H9 (cell line): ENCODE measurements at regions not wholly inside any gene's neighbourhood (a gene's known extent, or its start where the extent isn't known, plus 50 kb on each side); places are given as distances from the start of the nearest gene placed in this dataset.
"Not testable (repeated sequence)": the region's sequence is repeated elsewhere in the genome, so short reads cannot be mapped to it uniquely, and the experiment has no call there.

Experiments
- DNase-seq: peaks from one replicate; pipeline ENCODE4 v3.0.0-alpha.2; 2017
- H2AFZ ChIP-seq: one replicate; pipeline ENCODE4 v1.6.1; 2013; ENCODE audit warnings: mild to moderate bottlenecking, low read length, control low read depth, moderate library complexity
- H2AK5ac ChIP-seq: 2 replicates; pipeline ENCODE4 v1.6.1; 2013; ENCODE audit warnings: low read length, control low read depth, mixed read lengths; ENCODE audit not compliant: insufficient read length
- H2BK120ac ChIP-seq: one replicate; pipeline ENCODE4 v1.6.1; 2013; ENCODE audit warnings: low read depth, mild to moderate bottlenecking, low read length, control low read depth, inconsistent platforms; ENCODE audit not compliant: poor library complexity, severe bottlenecking
- H2BK12ac ChIP-seq: 2 replicates; pipeline ENCODE4 v1.6.1; 2013; ENCODE audit warnings: low read length, control low read depth, mixed read lengths, low read depth; ENCODE audit not compliant: insufficient read length
- H2BK15ac ChIP-seq: 2 replicates; pipeline ENCODE4 v1.6.1; 2013; ENCODE audit warnings: low read depth, low read length, control low read depth
- H2BK20ac ChIP-seq: one replicate; pipeline ENCODE4 v1.6.1; 2013; ENCODE audit warnings: low read depth, mild to moderate bottlenecking, low read length, control low read depth, inconsistent platforms; ENCODE audit not compliant: poor library complexity, severe bottlenecking
- H2BK5ac ChIP-seq: 2 replicates; pipeline ENCODE4 v1.6.1; 2013; ENCODE audit warnings: low read length, control low read depth, mixed read lengths; ENCODE audit not compliant: insufficient read length
- H3K14ac ChIP-seq: 2 replicates; pipeline ENCODE4 v1.6.1; 2013; ENCODE audit warnings: low read length, control low read depth; ENCODE audit not compliant: insufficient read depth
- H3K18ac ChIP-seq: 2 replicates; pipeline ENCODE4 v1.6.1; 2013; ENCODE audit warnings: low read depth, mild to moderate bottlenecking, mixed read lengths, low read length, control low read depth; ENCODE audit not compliant: insufficient read length
- H3K23ac ChIP-seq: 2 replicates; pipeline ENCODE4 v1.6.1; 2013; ENCODE audit warnings: low read length, control low read depth, mixed read lengths, low read depth; ENCODE audit not compliant: insufficient read length
- H3K23me2 ChIP-seq: 2 replicates; pipeline ENCODE4 v1.6.1; 2013; ENCODE audit warnings: low read depth, mild to moderate bottlenecking, mixed read lengths, low read length, control low read depth; ENCODE audit not compliant: insufficient read length, poor library complexity, severe bottlenecking
- H3K27ac ChIP-seq: 2 replicates; pipeline ENCODE4 v1.5.1; 2013; ENCODE audit warnings: low read length, control low read depth, mixed read lengths, low read depth; ENCODE audit not compliant: insufficient read length
- H3K27me3 ChIP-seq: 2 replicates; pipeline ENCODE4 v1.6.1; 2013; ENCODE audit warnings: low read length, control low read depth, inconsistent platforms; ENCODE audit not compliant: insufficient read depth
- H3K4ac ChIP-seq: 2 replicates; pipeline ENCODE4 v1.6.1; 2013; ENCODE audit warnings: low read depth, mild to moderate bottlenecking, control low read depth, inconsistent platforms, low read length, moderate library complexity
- H3K4me1 ChIP-seq: 2 replicates; pipeline ENCODE4 v1.6.1; 2013; ENCODE audit warnings: low read length, control low read depth, inconsistent platforms; ENCODE audit not compliant: insufficient read depth
- H3K4me2 ChIP-seq: 2 replicates; pipeline ENCODE4 v1.6.1; 2013; ENCODE audit warnings: low read length, control low read depth, mixed read lengths; ENCODE audit not compliant: insufficient read length, insufficient read depth
- H3K56ac ChIP-seq: 2 replicates; pipeline ENCODE4 v1.6.1; 2013; ENCODE audit warnings: low read depth, mild to moderate bottlenecking, mixed read lengths, low read length, control low read depth; ENCODE audit not compliant: insufficient read length
- H3K79me1 ChIP-seq: 2 replicates; pipeline ENCODE4 v1.6.1; 2013; ENCODE audit warnings: low read depth, mild to moderate bottlenecking, moderate library complexity, low read length, control low read depth, inconsistent platforms; ENCODE audit not compliant: insufficient read depth, poor library complexity, severe bottlenecking
- H3K79me2 ChIP-seq: 2 replicates; pipeline ENCODE4 v1.6.1; 2013; ENCODE audit warnings: low read length, control low read depth, inconsistent platforms; ENCODE audit not compliant: insufficient read depth
- H3K9ac ChIP-seq: 2 replicates; pipeline ENCODE4 v1.6.1; 2013; ENCODE audit warnings: low read length, control low read depth, mixed read lengths; ENCODE audit not compliant: insufficient read length; ENCODE audit errors: extremely low read depth
- H3K9me3 ChIP-seq: one replicate; pipeline ENCODE4 v1.6.1; 2013; ENCODE audit warnings: low read depth, low read length, inconsistent platforms; ENCODE audit not compliant: control insufficient read depth
- H3T11ph ChIP-seq: one replicate; pipeline ENCODE4 v1.6.1; 2013; ENCODE audit warnings: mild to moderate bottlenecking, low read length, control low read depth, inconsistent platforms
- H4K20me1 ChIP-seq: one replicate; pipeline ENCODE4 v1.6.1; 2013; ENCODE audit not compliant: control insufficient read depth, insufficient read length, insufficient read depth
- H4K5ac ChIP-seq: 2 replicates; pipeline ENCODE4 v1.6.1; 2013; ENCODE audit warnings: low read depth, mild to moderate bottlenecking, mixed read lengths, low read length, control low read depth; ENCODE audit not compliant: insufficient read length
- H4K8ac ChIP-seq: replicated peaks from 2 replicates; pipeline ENCODE4 v1.6.1; 2013; ENCODE audit warnings: low read length, control low read depth, mixed read lengths, low read depth; ENCODE audit not compliant: insufficient read length
- H4K91ac ChIP-seq: 2 replicates; pipeline ENCODE4 v1.6.1; 2013; ENCODE audit warnings: low read depth, mild to moderate bottlenecking, moderate library complexity, mixed read lengths, low read length, control low read depth; ENCODE audit not compliant: insufficient read length
- H3K27ac Mint-ChIP-seq, 3 experiments: 2 replicates in 2 of 3; 3 replicates in 1 of 3; pipeline ENCODE4 v1.8.0; 2020 to 2021; ENCODE audit warnings: mixed read lengths in 3 of 3, mild to moderate bottlenecking in 1 of 3, moderate library complexity in 1 of 3
- H3K27me3 Mint-ChIP-seq: 2 replicates; pipeline ENCODE4 v1.8.0; 2021; ENCODE audit warnings: low read depth, mild to moderate bottlenecking, moderate library complexity, mixed read lengths
- H3K36me3 Mint-ChIP-seq, 3 experiments: 2 replicates in 2 of 3; 3 replicates in 1 of 3; pipeline ENCODE4 v1.8.0; 2020 to 2021; ENCODE audit warnings: low read depth in 3 of 3, mixed read lengths in 3 of 3; ENCODE audit not compliant: insufficient read depth in 1 of 3
- H3K4me1 Mint-ChIP-seq, 2 experiments: 2 replicates each; pipeline ENCODE4 v1.8.0; 2020; ENCODE audit warnings: mixed read lengths in 2 of 2
- H3K4me3 Mint-ChIP-seq, 2 experiments: 2 replicates in 1 of 2; 3 replicates in 1 of 2; pipeline ENCODE4 v1.8.0; 2020 to 2021; ENCODE audit warnings: mild to moderate bottlenecking in 2 of 2, mixed read lengths in 2 of 2, moderate library complexity in 1 of 2
- H3K9me3 Mint-ChIP-seq, 2 experiments: 2 replicates in 1 of 2; 3 replicates in 1 of 2; pipeline ENCODE4 v1.8.0; 2020; ENCODE audit warnings: mild to moderate bottlenecking in 2 of 2, mixed read lengths in 2 of 2, moderate library complexity in 1 of 2
- CTCF ChIP-seq: fragments of 200-600 bp; sonication (generic); conservative IDR thresholded peaks from 3 replicates; pipeline ENCODE4 v1.8.0; 2021; ENCODE audit warnings: antibody characterized with exemption, mild to moderate bottlenecking
- WGBS: extraction: QIAGEN DNeasy Blood & Tissue Kit; methylation state at CpG from one replicate; pipeline ENCODE4 v1.1.7; 2013; ENCODE audit warnings: missing lambda C conversion rate, low lambda C conversion rate, mixed read lengths; ENCODE audit not compliant: insufficient read length; ENCODE audit errors: extremely low coverage; 5-methylcytosine and 5-hydroxymethylcytosine counted together

- Histone ChIP-seq H2BK12ac (no peak overlapping the region), H2BK5ac (no peak overlapping the region), H3K79me1 (no peaks in the 10 kb centered on the region), H2BK15ac (no peak overlapping the region), H4K8ac (no peak overlapping the region), H4K20me1 (no peaks in the 10 kb centered on the region), H3K27me3 (no peaks in the 10 kb centered on the region), H3K14ac (no peak overlapping the region), H3T11ph (no peak overlapping the region), H3K56ac (no peak overlapping the region), H3K23me2 (no peaks in the 10 kb centered on the region), H3K4me1 (no peaks in the 10 kb centered on the region; the same call in 1 of the 2 replicates), H3K27ac (no peak overlapping the region), H3K79me2 (no peaks in the 10 kb centered on the region), H3K4me2 (no peak overlapping the region), H3K4ac (no peak overlapping the region), H2BK120ac (no peak overlapping the region), H4K91ac (no peak overlapping the region), H4K5ac (no peak overlapping the region), H3K9me3 (no peaks in the 10 kb centered on the region), H2AFZ (no peak overlapping the region), H3K18ac (no peak overlapping the region), H3K23ac (no peak overlapping the region), H3K9ac (no peak overlapping the region), H2AK5ac (no peak overlapping the region), H2BK20ac (no peak overlapping the region)
- H3K4me3 Mint-ChIP-seq = no peak overlapping the region
- DNase-seq = no peak
- WGBS = no CpG with 5 or more reads among the region's 2 CpGs
- peaks cover 3 to 9% (median 4%) of the 10 kb centered on the region in 3 experiments; a peak in 4 of 7 replicates for H3K36me3 Mint-ChIP-seq
- 0 out of 7 replicates have a peak overlapping the region, but pooled peaks of 1 of the 3 experiments have one; percentile 4 for H3K27ac Mint-ChIP-seq
- no peak for TF ChIP-seq CTCF
- H3K4me1 Mint-ChIP-seq = peaks cover 12% of the 10 kb centered on the region in 2 experiments
- no peaks in the 10 kb centered on the region; the same call in 1 of the 2 replicates for H3K27me3 Mint-ChIP-seq
- H3K9me3 Mint-ChIP-seq = peaks cover 13% of the 10 kb centered on the region in 2 experiments; a peak in 3 of 5 replicates
Measured at GRCh38 chr12:46514886-46515285, 142.3 kb upstream of the SLC38A2 start.

- not testable (repeated sequence) for H3T11ph ChIP-seq, DNase-seq, H4K8ac ChIP-seq, H3K14ac ChIP-seq, H2AFZ ChIP-seq, H3K9me3 ChIP-seq, H3K4me1 ChIP-seq, H3K9ac ChIP-seq, H2BK15ac ChIP-seq, H3K27ac Mint-ChIP-seq, H3K79me2 ChIP-seq, H3K4ac ChIP-seq, H4K91ac ChIP-seq, H4K5ac ChIP-seq, H3K18ac ChIP-seq, H3K56ac ChIP-seq, H3K23ac ChIP-seq, H2BK20ac ChIP-seq, H2BK5ac ChIP-seq, H2BK120ac ChIP-seq, H3K4me3 Mint-ChIP-seq, H3K27ac ChIP-seq, H3K23me2 ChIP-seq, H3K27me3 ChIP-seq, H3K27me3 Mint-ChIP-seq, H2AK5ac ChIP-seq, H4K20me1 ChIP-seq, H2BK12ac ChIP-seq, H3K4me1 Mint-ChIP-seq, H3K79me1 ChIP-seq, H3K4me2 ChIP-seq
- H3K9me3 Mint-ChIP-seq = peaks cover 35% of the 10 kb centered on the region in 2 experiments
- peaks cover 19 to 27% (median 19%) of the 10 kb centered on the region in 3 experiments for H3K36me3 Mint-ChIP-seq
Measured at GRCh38 chr12:46510257-46510656, 137.7 kb upstream of the SLC38A2 start.
